Thoracic aorta (tissue), 2 donors: ENCODE measurements at regions not wholly inside any gene's neighbourhood (a gene's known extent, or its start where the extent isn't known, plus 50 kb on each side); places are given as distances from the start of the nearest gene placed in this dataset.

Experiments
- ATAC-seq: fragments of 150-250 bp; one replicate; pipeline ENCODE4 v1.8.0; 2017; ENCODE audit warnings: low read depth; ENCODE audit not compliant: insufficient number of reproducible peaks, low FRiP score
- DNase-seq: peaks from one replicate; pipeline ENCODE4 v3.0.0-alpha.2; 2020; ENCODE audit warnings: low spot score
- H3K27ac ChIP-seq, 2 donors: fragments of 200-600 bp; sonication (generic); 1 replicate in 1 of 2; 2 replicates in 1 of 2; pipeline ENCODE4 v1.5.1; 2016; ENCODE audit warnings: mild to moderate bottlenecking in 2 of 2, moderate library complexity in 2 of 2
- H3K27me3 ChIP-seq: fragments of 200-600 bp; sonication (generic); replicated peaks from 2 replicates; pipeline ENCODE4 v1.6.0; 2016; ENCODE audit warnings: mild to moderate bottlenecking; ENCODE audit not compliant: insufficient read depth
- H3K36me3 ChIP-seq: fragments of 200-600 bp; sonication (generic); one replicate; pipeline ENCODE4 v1.5.1; 2016
- H3K4me1 ChIP-seq, 2 donors: fragments of 200-600 bp; sonication (generic); 1 replicate in 1 of 2; 2 replicates in 1 of 2; pipeline versions ENCODE4 v1.5.1 to v1.6.0; 2016; ENCODE audit warnings: low read depth in 2 of 2, mild to moderate bottlenecking in 1 of 2; ENCODE audit not compliant: control insufficient read depth in 1 of 2
- H3K4me3 ChIP-seq: fragments of 200-600 bp; sonication (generic); 2 replicates; pipeline ENCODE4 v1.5.1; 2016; ENCODE audit warnings: mild to moderate bottlenecking
- H3K9me3 ChIP-seq: fragments of 200-600 bp; sonication (generic); 2 replicates; pipeline ENCODE4 v1.5.1; 2016
- TF ChIP-seq, protein P1 (sequence below): fragments of 200-600 bp; sonication (generic); IDR thresholded peaks from one replicate; pipeline ENCODE4 v1.5.1; 2019; ENCODE audit warnings: antibody characterized with exemption

DNA sequence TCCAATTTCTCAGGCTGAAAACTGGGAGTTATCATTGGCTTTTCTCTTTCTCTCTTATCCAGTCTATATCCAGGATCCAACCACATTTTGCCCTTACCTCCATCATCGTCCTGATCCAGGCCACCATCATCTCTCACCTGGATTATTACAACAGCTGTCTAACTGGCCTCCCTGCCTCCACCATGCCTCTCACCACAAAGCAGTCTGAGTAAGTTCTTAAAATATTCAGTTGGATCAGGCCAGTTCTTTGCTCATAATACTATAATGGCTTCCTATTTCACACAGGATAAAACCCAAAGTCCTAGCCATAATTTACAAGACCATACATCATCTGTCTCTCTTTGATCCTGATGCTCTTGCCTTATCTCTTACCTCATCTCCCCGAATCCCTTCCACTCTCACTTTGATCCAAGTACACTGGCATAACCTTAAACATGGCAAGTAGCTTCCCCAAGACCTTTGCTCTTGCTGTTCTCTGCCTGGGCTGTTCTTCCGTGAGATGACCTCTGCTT is 133.4 kb upstream of the RAP1B start:
- Histone ChIP-seq H3K4me1 (peaks cover 2 to 8% of the 10 kb centered on the region in 2 donors), H3K9me3 (no peaks in the 10 kb centered on the region), H3K4me3 (no peak overlapping the region), H3K27me3 (no peaks in the 10 kb centered on the region), H3K27ac (no peak overlapping the region), H3K36me3 (no peaks in the 10 kb centered on the region)
- TF ChIP-seq, protein P1, sequence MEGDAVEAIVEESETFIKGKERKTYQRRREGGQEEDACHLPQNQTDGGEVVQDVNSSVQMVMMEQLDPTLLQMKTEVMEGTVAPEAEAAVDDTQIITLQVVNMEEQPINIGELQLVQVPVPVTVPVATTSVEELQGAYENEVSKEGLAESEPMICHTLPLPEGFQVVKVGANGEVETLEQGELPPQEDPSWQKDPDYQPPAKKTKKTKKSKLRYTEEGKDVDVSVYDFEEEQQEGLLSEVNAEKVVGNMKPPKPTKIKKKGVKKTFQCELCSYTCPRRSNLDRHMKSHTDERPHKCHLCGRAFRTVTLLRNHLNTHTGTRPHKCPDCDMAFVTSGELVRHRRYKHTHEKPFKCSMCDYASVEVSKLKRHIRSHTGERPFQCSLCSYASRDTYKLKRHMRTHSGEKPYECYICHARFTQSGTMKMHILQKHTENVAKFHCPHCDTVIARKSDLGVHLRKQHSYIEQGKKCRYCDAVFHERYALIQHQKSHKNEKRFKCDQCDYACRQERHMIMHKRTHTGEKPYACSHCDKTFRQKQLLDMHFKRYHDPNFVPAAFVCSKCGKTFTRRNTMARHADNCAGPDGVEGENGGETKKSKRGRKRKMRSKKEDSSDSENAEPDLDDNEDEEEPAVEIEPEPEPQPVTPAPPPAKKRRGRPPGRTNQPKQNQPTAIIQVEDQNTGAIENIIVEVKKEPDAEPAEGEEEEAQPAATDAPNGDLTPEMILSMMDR, result no peak
- ATAC-seq (no peak), DNase-seq (no peak)

DNA sequence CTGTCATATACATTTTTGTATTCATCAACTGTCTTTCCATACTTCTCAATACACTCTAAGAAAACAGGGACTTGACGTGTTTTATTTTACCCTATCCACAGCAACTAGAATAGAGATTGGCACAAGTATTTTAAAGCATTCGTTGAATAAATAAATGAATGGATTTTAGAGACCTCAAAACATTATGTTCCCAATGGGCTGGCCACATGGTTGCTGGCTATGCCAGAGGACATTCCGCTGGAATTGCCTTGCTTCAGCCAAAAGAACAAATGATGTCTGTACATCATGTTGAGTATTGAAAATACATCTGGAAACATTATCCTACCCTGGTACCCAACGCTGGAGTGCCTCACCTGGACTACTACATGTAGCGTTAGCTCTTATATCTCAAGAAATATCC is 132.8 kb upstream of the RAP1B start:
- no peak overlapping the region for H3K4me3 ChIP-seq
- no peaks in the 10 kb centered on the region for H3K27me3 ChIP-seq
- H3K4me1 ChIP-seq, result peaks cover 2 to 8% of the 10 kb centered on the region in 2 donors
- no peak overlapping the region for H3K27ac ChIP-seq
- TF ChIP-seq, protein P1, result no peak
- ATAC-seq, result no peak
- DNase-seq, result no peak
- H3K36me3 ChIP-seq, result no peaks in the 10 kb centered on the region
- H3K9me3 ChIP-seq, result no peaks in the 10 kb centered on the region

DNA sequence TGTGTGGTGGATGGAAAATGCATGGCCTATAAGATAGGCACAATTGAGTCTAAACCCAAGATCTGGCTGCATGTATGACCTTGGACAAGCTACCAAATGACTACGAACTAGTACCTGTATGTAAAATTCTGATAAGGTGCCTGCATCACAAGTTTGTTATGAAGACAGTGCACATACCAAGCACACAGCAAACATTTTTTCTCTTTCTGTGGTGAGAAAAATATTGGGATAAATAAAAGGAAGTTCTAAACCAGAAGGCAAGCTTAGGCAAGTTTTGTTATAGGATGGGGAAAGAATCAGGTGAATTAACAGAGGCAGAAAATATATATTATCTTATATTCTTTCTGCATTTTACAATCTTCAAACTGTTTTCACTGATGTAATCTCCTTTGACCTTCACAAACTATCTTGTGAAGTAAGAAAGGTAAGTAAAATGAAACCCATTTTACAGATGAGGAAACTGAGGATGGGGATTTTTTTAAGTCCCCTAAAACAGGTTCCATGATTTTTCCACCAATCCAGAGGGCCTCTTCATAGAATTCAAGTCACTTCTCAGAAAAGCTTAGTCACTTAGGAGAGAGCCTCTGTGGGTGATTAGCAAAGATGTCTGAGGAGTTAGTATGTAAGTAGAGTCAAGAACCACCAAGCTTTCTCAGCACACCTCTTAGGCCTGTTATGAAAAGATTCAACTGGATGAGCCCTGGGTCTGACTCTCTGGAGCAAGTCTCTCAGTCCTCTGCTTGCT is 132.0 kb upstream of the RAP1B start:
- Histone ChIP-seq H3K27me3 (no peaks in the 10 kb centered on the region), H3K36me3 (no peaks in the 10 kb centered on the region), H3K9me3 (no peaks in the 10 kb centered on the region), H3K27ac (peak overlapping the region; percentile 11 to 43), H3K4me1 (peaks cover 2 to 8% of the 10 kb centered on the region in 2 donors), H3K4me3 (no peak overlapping the region)
- ATAC-seq (no peak), DNase-seq (no peak)
- TF ChIP-seq, protein P1, result no peak

DNA sequence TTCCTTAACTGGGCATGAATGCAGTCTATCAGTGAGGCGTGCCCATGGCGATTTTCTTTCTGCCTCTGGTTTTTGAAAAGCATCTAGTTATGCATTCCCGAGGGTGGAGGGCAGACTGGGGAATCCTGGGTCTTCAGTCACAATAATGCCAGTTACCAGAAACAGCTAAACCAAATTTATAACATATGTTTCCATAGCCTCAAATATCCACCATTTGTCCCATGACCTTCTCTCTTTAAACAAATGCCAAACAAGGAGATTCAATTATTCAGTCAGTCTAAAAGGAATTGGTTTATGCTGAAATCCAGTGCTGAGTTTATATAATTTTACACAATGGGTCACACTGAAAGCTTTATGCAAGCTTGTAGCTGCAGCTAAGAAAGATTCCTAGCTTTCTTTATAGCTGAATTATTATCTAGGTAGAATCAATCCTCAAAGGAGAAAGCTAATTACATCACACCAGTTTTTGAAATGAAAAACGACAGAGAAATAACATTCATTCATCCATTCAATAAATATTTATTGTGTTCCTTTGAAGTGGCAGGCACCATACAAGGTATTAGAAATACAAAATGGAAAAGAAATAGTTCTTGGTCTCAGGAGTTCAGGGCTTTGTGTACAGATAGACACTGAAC is 131.3 kb upstream of the RAP1B start:
- DNase-seq, result no peak
- no peaks in the 10 kb centered on the region for H3K36me3 ChIP-seq
- peak overlapping the region; percentile 11 to 43 for H3K27ac ChIP-seq
- no peaks in the 10 kb centered on the region for H3K27me3 ChIP-seq
- ATAC-seq, result no peak
- H3K9me3 ChIP-seq, result no peaks in the 10 kb centered on the region
- TF ChIP-seq, protein P1, result no peak
- H3K4me1 ChIP-seq, result peaks cover 2 to 8% of the 10 kb centered on the region in 2 donors
- H3K4me3 ChIP-seq, result no peak overlapping the region

DNA sequence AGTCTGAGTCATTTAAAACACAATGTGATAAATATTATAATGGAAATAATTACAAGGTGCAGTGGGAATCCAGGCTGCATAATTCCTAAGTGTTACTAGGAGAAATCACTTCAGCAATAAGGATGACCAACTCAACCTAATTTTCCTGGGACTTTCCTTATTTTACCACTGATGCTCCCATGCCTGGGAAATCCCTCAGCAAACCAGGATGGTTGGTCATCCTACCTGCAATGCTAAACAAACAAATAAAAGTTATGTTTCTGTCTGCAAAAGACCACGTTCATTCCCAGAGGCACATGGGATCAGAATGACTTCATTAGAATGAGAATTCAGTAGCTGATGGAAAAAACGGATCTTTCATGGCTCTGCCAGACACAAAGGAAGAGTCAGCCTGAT is 130.8 kb upstream of the RAP1B start:
- peaks cover 2 to 8% of the 10 kb centered on the region in 2 donors for H3K4me1 ChIP-seq
- no peak overlapping the region for H3K27ac ChIP-seq
- no peak overlapping the region for H3K4me3 ChIP-seq
- H3K9me3 ChIP-seq, result no peaks in the 10 kb centered on the region
- no peak for ATAC-seq
- DNase-seq, result no peak
- H3K27me3 ChIP-seq, result no peaks in the 10 kb centered on the region
- TF ChIP-seq, protein P1, result no peak
- H3K36me3 ChIP-seq, result no peaks in the 10 kb centered on the region
